ENCODE measurements at regions not wholly inside any gene's neighbourhood (a gene's known extent, or its start where the extent isn't known, plus 50 kb on each side); places are given as distances from the start of the nearest gene placed in this dataset.

GRCh38 chr21:26404288-26404687 is 168.8 kb downstream of the CYYR1 start:
- TF ChIP-seq CTCF (IDR thresholded peaks at IDR 0.05) (no peak), REST (IDR thresholded peaks at IDR 0.05; ENCODE audit: insufficient read depth in 1 of 2, low read depth in 2 of 2, low read length in 1 of 2) (no peak), TCF7L2 (IDR thresholded peaks at IDR 0.05; ENCODE audit: low read depth, low read length) (no peak), POLR2AphosphoS5 (IDR thresholded peaks at IDR 0.05; ENCODE audit: low read depth, low read length) (no peak), SIN3A (IDR thresholded peaks at IDR 0.05; ENCODE audit: borderline replicate concordance, insufficient read depth, low read depth, low read length) (no peak)

Data from Panc1 (cell line).